ENCODE measurements at regions not wholly inside any gene's neighbourhood (a gene's known extent, or its start where the extent isn't known, plus 50 kb on each side); places are given as distances from the start of the nearest gene placed in this dataset.

DNA sequence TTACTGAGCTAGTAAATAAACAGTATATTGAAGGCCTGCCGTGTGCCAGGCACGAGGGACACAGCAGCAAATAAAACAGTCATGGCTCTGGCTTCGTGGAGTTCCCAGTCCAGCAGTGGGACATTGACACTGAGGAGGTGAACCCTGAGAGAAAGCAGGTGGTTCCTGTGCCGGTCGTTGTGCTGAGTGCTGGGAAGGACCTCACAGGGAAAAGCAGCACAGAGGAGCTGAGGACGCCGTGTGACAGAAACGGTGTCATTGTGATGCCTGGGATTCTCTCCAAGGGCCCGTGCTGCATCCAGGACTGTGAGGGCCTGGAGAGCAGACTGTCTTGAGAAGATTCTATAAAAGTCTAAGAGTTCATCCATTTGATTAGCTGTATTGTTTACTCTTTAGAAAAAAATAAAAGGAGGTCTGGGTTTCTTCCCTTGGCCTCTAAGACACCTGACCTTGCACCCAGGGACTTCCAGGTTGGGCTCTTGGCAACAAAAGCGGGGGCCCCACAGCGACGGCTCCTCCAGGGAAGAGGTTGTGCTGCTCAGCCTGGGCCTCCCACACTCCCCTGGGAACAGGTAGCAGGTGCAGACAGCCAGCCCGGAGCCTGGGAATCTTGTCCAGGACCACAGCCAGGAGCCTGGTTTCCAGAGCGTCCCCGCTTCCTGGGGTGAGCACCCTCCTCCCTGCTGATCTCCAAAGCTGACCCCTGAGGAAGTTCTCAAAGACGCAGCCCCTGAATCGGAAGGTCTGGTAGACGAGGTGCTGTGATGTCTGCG, 251.2 kb upstream of the PMEPA1 start:
- H2AFZ ChIP-seq (ENCODE audit: low read depth, low read length) = no peak overlapping the region
- H3K27me3 ChIP-seq (ENCODE audit: control insufficient read depth in 2 of 2, insufficient read depth in 2 of 2, low read length in 2 of 2) = no peaks in the 10 kb centered on the region
- no peak for DNase-seq (ENCODE audit: low read depth, low spot score)
- H3K79me2 ChIP-seq (ENCODE audit: control insufficient read depth, insufficient read depth, low read length) = no peaks in the 10 kb centered on the region
- BruUV-seq (replicated peaks) = no TSS peak
- H3K4me3 ChIP-seq (replicated peaks in 1 of 3; ENCODE audit: insufficient read depth in 1 of 3, low read depth in 1 of 3, low read length in 3 of 3) = no peak overlapping the region
- no peaks in the 10 kb centered on the region for H3K36me3 ChIP-seq (ENCODE audit: control insufficient read depth in 2 of 2, extremely low read depth in 1 of 2, insufficient read depth in 2 of 2, low read length in 2 of 2)
- ChIA-PET CTCF (interaction anchor here (1.1 kb wide), 1 partner anchor 365 kb away, joined by 3 read pairs; no protein-coding TSS in a partner anchor), POLR2A (no interaction called here)
- no peaks in the 10 kb centered on the region for H4K20me1 ChIP-seq (replicated peaks; ENCODE audit: control insufficient read depth, extremely low read depth, insufficient read depth, low read length)
- H3K4me2 ChIP-seq (ENCODE audit: insufficient read depth, low read length) = no peak overlapping the region
- TF ChIP-seq GATA2 (IDR thresholded peaks at IDR 0.05; ENCODE audit: insufficient read depth, insufficient read length, low read depth, low read length) = no peak
- no peaks in the 10 kb centered on the region for H3K9me1 ChIP-seq (replicated peaks; ENCODE audit: control insufficient read depth, extremely low read depth, insufficient read depth, low read length)
- dilution Hi-C loops (cut with MboI; ENCODE audit: extremely low pct_ligation_motif_present, low sequenced_read_pairs) (no loop called here), intact Hi-C loops (cut with micrococcal nuclease) (no loop called here)
- H3K27ac ChIP-seq (ENCODE audit: insufficient read depth, low read depth, low read length) = no peak overlapping the region
- no peaks in the 10 kb centered on the region for H3K9me3 ChIP-seq (replicated peaks; ENCODE audit: control insufficient read depth, insufficient read depth, low read length)
- FAIRE-seq = no peak
- H3K9ac ChIP-seq (replicated peaks; ENCODE audit: extremely low read depth, insufficient read depth, low read length) = no peak overlapping the region
- H3K4me1 ChIP-seq (ENCODE audit: control insufficient read depth, extremely low read depth, insufficient read depth, low read length) = no peaks in the 10 kb centered on the region

DNA sequence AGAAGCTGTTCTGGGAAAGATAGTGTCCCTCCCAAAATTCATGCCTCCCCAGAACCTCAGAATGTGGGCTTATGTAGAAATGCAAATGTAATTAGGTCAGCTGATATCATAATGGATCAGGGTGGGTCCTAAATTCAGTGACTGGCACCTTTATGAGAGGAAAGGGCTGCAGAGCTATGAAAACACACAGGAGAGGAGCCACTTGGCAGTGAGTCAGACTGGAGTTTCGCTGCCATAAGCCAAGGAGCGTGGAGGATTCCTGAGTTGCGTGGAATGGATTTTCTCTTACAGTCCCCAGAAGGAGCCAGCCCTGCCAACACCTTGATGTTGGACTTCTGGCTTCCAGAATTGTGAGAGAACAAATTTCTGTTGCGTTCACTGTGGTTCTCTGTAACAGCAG, 249.8 kb upstream of the PMEPA1 start:
- Histone ChIP-seq H3K4me3 (replicated peaks in 1 of 3; ENCODE audit: insufficient read depth in 1 of 3, low read depth in 1 of 3, low read length in 3 of 3) (no peak overlapping the region), H4K20me1 (replicated peaks; ENCODE audit: control insufficient read depth, extremely low read depth, insufficient read depth, low read length) (no peaks in the 10 kb centered on the region), H3K27ac (ENCODE audit: insufficient read depth, low read depth, low read length) (no peak overlapping the region), H3K4me1 (ENCODE audit: control insufficient read depth, extremely low read depth, insufficient read depth, low read length) (no peaks in the 10 kb centered on the region), H2AFZ (ENCODE audit: low read depth, low read length) (no peak overlapping the region), H3K9me1 (replicated peaks; ENCODE audit: control insufficient read depth, extremely low read depth, insufficient read depth, low read length) (no peaks in the 10 kb centered on the region), H3K9me3 (replicated peaks; ENCODE audit: control insufficient read depth, insufficient read depth, low read length) (no peaks in the 10 kb centered on the region), H3K79me2 (ENCODE audit: control insufficient read depth, insufficient read depth, low read length) (no peaks in the 10 kb centered on the region), H3K27me3 (ENCODE audit: control insufficient read depth in 2 of 2, insufficient read depth in 2 of 2, low read length in 2 of 2) (no peaks in the 10 kb centered on the region), H3K4me2 (ENCODE audit: insufficient read depth, low read length) (no peak overlapping the region), H3K36me3 (ENCODE audit: control insufficient read depth in 2 of 2, extremely low read depth in 1 of 2, insufficient read depth in 2 of 2, low read length in 2 of 2) (no peaks in the 10 kb centered on the region), H3K9ac (replicated peaks; ENCODE audit: extremely low read depth, insufficient read depth, low read length) (no peak overlapping the region)
- ChIA-PET CTCF (no interaction called here), POLR2A (no interaction called here)
- no peak for TF ChIP-seq MYC (IDR thresholded peaks at IDR 0.05; ENCODE audit: low read depth, low read length)
- TF ChIP-seq, protein P1, sequence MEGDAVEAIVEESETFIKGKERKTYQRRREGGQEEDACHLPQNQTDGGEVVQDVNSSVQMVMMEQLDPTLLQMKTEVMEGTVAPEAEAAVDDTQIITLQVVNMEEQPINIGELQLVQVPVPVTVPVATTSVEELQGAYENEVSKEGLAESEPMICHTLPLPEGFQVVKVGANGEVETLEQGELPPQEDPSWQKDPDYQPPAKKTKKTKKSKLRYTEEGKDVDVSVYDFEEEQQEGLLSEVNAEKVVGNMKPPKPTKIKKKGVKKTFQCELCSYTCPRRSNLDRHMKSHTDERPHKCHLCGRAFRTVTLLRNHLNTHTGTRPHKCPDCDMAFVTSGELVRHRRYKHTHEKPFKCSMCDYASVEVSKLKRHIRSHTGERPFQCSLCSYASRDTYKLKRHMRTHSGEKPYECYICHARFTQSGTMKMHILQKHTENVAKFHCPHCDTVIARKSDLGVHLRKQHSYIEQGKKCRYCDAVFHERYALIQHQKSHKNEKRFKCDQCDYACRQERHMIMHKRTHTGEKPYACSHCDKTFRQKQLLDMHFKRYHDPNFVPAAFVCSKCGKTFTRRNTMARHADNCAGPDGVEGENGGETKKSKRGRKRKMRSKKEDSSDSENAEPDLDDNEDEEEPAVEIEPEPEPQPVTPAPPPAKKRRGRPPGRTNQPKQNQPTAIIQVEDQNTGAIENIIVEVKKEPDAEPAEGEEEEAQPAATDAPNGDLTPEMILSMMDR (IDR thresholded peaks at IDR 0.05; ENCODE audit: extremely low read depth in 1 of 2, insufficient read depth in 1 of 2, low read depth in 1 of 2, low read length in 2 of 2) = no peak
- TF ChIP-seq POLR2A (IDR thresholded peaks at IDR 0.05; ENCODE audit: low read depth, low read length) = no peak
- intact Hi-C loops (cut with micrococcal nuclease) = no loop called here
- no peak for DNase-seq (ENCODE audit: low read depth, low spot score)
- no TSS peak for BruUV-seq (replicated peaks)
- FAIRE-seq = no peak
- dilution Hi-C loops (cut with MboI; ENCODE audit: extremely low pct_ligation_motif_present, low sequenced_read_pairs) = no loop called here
